Panc1 (cell line): ENCODE measurements at regions not wholly inside any gene's neighbourhood (a gene's known extent, or its start where the extent isn't known, plus 50 kb on each side); places are given as distances from the start of the nearest gene placed in this dataset.

Experiments
- POLR2AphosphoS5 ChIP-seq: IDR thresholded peaks from 2 replicates; pipeline ENCODE4 v1.6.1; 2012; ENCODE audit warnings: mild to moderate bottlenecking, low read depth, low read length, moderate library complexity
- SIN3A ChIP-seq: IDR thresholded peaks from 2 replicates; pipeline ENCODE4 v1.6.1; 2012; ENCODE audit warnings: low read depth, mild to moderate bottlenecking, low read length, moderate library complexity, borderline replicate concordance; ENCODE audit not compliant: insufficient read depth
- TCF7L2 ChIP-seq: IDR thresholded peaks from 2 replicates; pipeline ENCODE4 v1.6.1; 2011; ENCODE audit warnings: mild to moderate bottlenecking, low read depth, low read length, inconsistent platforms
- TF ChIP-seq, protein P1 (sequence below): fragments of 450-650 bp; IDR thresholded peaks from 2 replicates; pipeline ENCODE4 v1.5.1; 2017; ENCODE audit warnings: mild to moderate bottlenecking
- TF ChIP-seq, protein P2 (sequence below), 2 experiments: IDR thresholded peaks; 2 replicates each; pipeline ENCODE4 v1.6.1; 2011 to 2012; ENCODE audit warnings: low read depth in 2 of 2, control low read depth in 1 of 2, low read length in 1 of 2, mild to moderate bottlenecking in 1 of 2, moderate library complexity in 1 of 2; ENCODE audit not compliant: insufficient read depth in 1 of 2

DNA sequence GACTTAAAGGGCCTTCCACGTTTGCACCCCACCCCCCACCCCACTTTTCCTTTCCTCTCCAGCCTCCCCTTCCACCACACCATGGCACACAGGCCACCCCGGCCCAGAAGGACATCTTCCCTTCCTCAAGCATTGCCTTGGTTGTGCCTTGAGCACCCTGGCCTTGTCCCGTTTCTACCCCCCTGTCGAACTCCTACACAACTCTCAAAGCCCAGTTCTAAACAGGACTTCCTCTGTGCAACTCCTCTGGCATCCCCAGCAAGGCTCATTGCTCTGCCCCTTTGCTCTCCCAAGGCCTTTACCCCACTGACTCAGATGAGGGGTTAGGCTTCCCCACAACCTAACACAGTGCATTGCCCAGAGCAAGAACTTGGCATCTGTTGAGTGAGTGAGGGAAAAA lies 136.1 kb downstream of the HERPUD2 start:
- TF ChIP-seq, protein P1, sequence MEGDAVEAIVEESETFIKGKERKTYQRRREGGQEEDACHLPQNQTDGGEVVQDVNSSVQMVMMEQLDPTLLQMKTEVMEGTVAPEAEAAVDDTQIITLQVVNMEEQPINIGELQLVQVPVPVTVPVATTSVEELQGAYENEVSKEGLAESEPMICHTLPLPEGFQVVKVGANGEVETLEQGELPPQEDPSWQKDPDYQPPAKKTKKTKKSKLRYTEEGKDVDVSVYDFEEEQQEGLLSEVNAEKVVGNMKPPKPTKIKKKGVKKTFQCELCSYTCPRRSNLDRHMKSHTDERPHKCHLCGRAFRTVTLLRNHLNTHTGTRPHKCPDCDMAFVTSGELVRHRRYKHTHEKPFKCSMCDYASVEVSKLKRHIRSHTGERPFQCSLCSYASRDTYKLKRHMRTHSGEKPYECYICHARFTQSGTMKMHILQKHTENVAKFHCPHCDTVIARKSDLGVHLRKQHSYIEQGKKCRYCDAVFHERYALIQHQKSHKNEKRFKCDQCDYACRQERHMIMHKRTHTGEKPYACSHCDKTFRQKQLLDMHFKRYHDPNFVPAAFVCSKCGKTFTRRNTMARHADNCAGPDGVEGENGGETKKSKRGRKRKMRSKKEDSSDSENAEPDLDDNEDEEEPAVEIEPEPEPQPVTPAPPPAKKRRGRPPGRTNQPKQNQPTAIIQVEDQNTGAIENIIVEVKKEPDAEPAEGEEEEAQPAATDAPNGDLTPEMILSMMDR: no peak
- TF ChIP-seq POLR2AphosphoS5 (no peak), TCF7L2 (no peak), SIN3A (no peak)
- TF ChIP-seq, protein P2, sequence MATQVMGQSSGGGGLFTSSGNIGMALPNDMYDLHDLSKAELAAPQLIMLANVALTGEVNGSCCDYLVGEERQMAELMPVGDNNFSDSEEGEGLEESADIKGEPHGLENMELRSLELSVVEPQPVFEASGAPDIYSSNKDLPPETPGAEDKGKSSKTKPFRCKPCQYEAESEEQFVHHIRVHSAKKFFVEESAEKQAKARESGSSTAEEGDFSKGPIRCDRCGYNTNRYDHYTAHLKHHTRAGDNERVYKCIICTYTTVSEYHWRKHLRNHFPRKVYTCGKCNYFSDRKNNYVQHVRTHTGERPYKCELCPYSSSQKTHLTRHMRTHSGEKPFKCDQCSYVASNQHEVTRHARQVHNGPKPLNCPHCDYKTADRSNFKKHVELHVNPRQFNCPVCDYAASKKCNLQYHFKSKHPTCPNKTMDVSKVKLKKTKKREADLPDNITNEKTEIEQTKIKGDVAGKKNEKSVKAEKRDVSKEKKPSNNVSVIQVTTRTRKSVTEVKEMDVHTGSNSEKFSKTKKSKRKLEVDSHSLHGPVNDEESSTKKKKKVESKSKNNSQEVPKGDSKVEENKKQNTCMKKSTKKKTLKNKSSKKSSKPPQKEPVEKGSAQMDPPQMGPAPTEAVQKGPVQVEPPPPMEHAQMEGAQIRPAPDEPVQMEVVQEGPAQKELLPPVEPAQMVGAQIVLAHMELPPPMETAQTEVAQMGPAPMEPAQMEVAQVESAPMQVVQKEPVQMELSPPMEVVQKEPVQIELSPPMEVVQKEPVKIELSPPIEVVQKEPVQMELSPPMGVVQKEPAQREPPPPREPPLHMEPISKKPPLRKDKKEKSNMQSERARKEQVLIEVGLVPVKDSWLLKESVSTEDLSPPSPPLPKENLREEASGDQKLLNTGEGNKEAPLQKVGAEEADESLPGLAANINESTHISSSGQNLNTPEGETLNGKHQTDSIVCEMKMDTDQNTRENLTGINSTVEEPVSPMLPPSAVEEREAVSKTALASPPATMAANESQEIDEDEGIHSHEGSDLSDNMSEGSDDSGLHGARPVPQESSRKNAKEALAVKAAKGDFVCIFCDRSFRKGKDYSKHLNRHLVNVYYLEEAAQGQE (IDR thresholded peaks at IDR 0.05; ENCODE audit: insufficient read depth in 1 of 2, low read depth in 2 of 2, low read length in 1 of 2): no peak
